Lung (tissue), 11 donors: ENCODE measurements at regions not wholly inside any gene's neighbourhood (a gene's known extent, or its start where the extent isn't known, plus 50 kb on each side); places are given as distances from the start of the nearest gene placed in this dataset.

Source experiments
- ATAC-seq: fragments of 200-7000 bp; cut with Tn5 transposase; one replicate; pipeline ENCODE4 v1.9.1; 2020; ENCODE audit warnings: moderate number of reproducible peaks; ENCODE audit not compliant: insufficient read depth, low FRiP score
- DNase-seq, 3 donors: peaks; one replicate each; pipeline ENCODE4 v3.0.0-alpha.2; 2013 to 2017
- H3K27ac ChIP-seq, 2 donors: one replicate each; pipeline ENCODE4 v1.5.1; 2013; ENCODE audit warnings: mild to moderate bottlenecking in 2 of 2, moderate library complexity in 2 of 2, control low read depth in 1 of 2, inconsistent platforms in 1 of 2, low read depth in 1 of 2, low read length in 1 of 2
- H3K27me3 ChIP-seq, 3 donors: one replicate each; pipeline ENCODE4 v1.5.1; 2013; ENCODE audit warnings: low read length in 2 of 3; ENCODE audit not compliant: control insufficient read depth in 3 of 3, insufficient read depth in 3 of 3
- H3K36me3 ChIP-seq, 4 donors: one replicate each; pipeline ENCODE4 v1.5.1; 2013; ENCODE audit warnings: low read length in 4 of 4, mild to moderate bottlenecking in 1 of 4, moderate library complexity in 1 of 4; ENCODE audit not compliant: control insufficient read depth in 4 of 4, insufficient read depth in 4 of 4
- H3K4me1 ChIP-seq, 5 donors: one replicate each; pipeline ENCODE4 v1.5.1; 2013; ENCODE audit warnings: low read length in 5 of 5, mild to moderate bottlenecking in 2 of 5, moderate library complexity in 1 of 5; ENCODE audit not compliant: control insufficient read depth in 5 of 5, insufficient read depth in 5 of 5
- H3K4me3 ChIP-seq: one replicate; pipeline ENCODE4 v1.5.1; 2013; ENCODE audit warnings: mild to moderate bottlenecking, control low read depth, moderate library complexity
- H3K9ac ChIP-seq, 2 donors: one replicate each; pipeline ENCODE4 v1.5.1; 2013; ENCODE audit warnings: low read length in 2 of 2, control low read depth in 1 of 2; ENCODE audit not compliant: insufficient read depth in 1 of 2
- H3K9me3 ChIP-seq, 4 donors: one replicate each; pipeline ENCODE4 v1.5.1; 2013; ENCODE audit warnings: low read length in 3 of 4, mild to moderate bottlenecking in 1 of 4, moderate library complexity in 1 of 4; ENCODE audit not compliant: control insufficient read depth in 4 of 4, insufficient read depth in 3 of 4
- WGBS, 2 donors: extraction: QIAGEN DNeasy Blood & Tissue Kit; methylation state at CpG; one replicate each; pipeline ENCODE4 v1.1.7; 2013; 5-methylcytosine and 5-hydroxymethylcytosine counted together
- TF ChIP-seq, protein P1 (sequence below): IDR thresholded peaks from 2 replicates; pipeline ENCODE4 v1.5.1; 2012; ENCODE audit warnings: mild to moderate bottlenecking; ENCODE audit errors: control extremely low read depth, extremely low read depth
- donor health status: control.
- donor health status: control.
- donor health status: Bipolar disorder and iron deficiency.
- donor health status: healthy.
- donor health status: DM: yes; HTN: yes; CAD: no.

- no peaks in the 10 kb centered on the region for H3K9me3 ChIP-seq
- DNase-seq: peak; percentile 89 to 99 (median 98)
- no peak overlapping the region for H3K9ac ChIP-seq
- ATAC-seq: no peak
- no peak overlapping the region for H3K4me3 ChIP-seq
- H3K27me3 ChIP-seq: no peaks in the 10 kb centered on the region
- peaks cover 0 to 14% (median 0%) of the 10 kb centered on the region in 5 donors for H3K4me1 ChIP-seq
- no peaks in the 10 kb centered on the region for H3K36me3 ChIP-seq
- 70 to 88% methylated on average over 4 of the region's 4 CpGs for WGBS, 2 donors
- TF ChIP-seq, protein P1, sequence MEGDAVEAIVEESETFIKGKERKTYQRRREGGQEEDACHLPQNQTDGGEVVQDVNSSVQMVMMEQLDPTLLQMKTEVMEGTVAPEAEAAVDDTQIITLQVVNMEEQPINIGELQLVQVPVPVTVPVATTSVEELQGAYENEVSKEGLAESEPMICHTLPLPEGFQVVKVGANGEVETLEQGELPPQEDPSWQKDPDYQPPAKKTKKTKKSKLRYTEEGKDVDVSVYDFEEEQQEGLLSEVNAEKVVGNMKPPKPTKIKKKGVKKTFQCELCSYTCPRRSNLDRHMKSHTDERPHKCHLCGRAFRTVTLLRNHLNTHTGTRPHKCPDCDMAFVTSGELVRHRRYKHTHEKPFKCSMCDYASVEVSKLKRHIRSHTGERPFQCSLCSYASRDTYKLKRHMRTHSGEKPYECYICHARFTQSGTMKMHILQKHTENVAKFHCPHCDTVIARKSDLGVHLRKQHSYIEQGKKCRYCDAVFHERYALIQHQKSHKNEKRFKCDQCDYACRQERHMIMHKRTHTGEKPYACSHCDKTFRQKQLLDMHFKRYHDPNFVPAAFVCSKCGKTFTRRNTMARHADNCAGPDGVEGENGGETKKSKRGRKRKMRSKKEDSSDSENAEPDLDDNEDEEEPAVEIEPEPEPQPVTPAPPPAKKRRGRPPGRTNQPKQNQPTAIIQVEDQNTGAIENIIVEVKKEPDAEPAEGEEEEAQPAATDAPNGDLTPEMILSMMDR: no peak
- no peak overlapping the region for H3K27ac ChIP-seq
Measured at GRCh38 chr5:63135291-63135690, 556.7 kb downstream of the LRRC70 start.

DNA sequence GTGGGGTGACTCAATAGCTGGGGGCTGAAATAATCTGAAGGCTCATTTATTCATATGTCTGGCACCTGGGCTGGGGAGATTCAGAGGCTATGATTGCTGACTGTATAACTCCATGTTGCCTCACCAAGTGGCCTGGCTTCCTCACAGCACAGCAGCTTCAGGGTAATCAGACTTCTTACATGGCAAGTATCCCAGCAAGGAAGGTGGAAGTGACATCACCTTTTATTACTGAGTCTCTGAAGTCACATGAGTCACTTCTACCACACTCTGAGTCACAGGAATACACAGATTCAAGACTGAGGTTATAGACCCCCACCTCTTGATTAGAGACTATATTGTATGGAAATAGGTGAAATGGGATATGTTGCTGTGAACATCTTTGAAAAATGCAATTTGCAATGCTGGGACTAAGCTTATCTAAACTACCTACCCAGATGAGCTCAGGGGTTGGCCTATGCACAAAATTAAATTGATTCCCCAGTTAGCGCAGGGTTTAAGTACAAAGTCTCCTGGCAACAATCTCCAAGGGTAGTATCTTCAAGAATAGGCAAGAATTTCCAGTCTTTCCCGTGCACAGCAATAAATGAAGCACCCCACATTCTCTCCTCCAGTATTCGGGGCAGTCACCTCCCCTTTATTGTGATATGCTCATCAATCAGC lies 553.1 kb downstream of the LRRC70 start:
- H3K9ac ChIP-seq: no peak overlapping the region
- H3K4me1 ChIP-seq: peaks cover 0 to 19% (median 3%) of the 10 kb centered on the region in 5 donors
- H3K4me3 ChIP-seq: no peak overlapping the region
- H3K9me3 ChIP-seq: no peaks in the 10 kb centered on the region
- WGBS, 2 donors: 93 to 94% methylated on average over 3 of the region's 3 CpGs
- no peaks in the 10 kb centered on the region for H3K27me3 ChIP-seq
- ATAC-seq: no peak
- no peaks in the 10 kb centered on the region for H3K36me3 ChIP-seq
- no peak overlapping the region for H3K27ac ChIP-seq
- TF ChIP-seq, protein P1: no peak
- no peak for DNase-seq

- DNase-seq (no peak), ATAC-seq (no peak)
- TF ChIP-seq, protein P1: no peak
- peaks cover 0 to 6% (median 3%) of the 10 kb centered on the region in 5 donors for H3K4me1 ChIP-seq
- H3K4me3 ChIP-seq: no peak overlapping the region
- no peaks in the 10 kb centered on the region for H3K27me3 ChIP-seq
- H3K27ac ChIP-seq: no peak overlapping the region
- no peaks in the 10 kb centered on the region for H3K36me3 ChIP-seq
- WGBS, 2 donors: 88 to 91% methylated on average over 1 of the region's 1 CpG
- no peak overlapping the region for H3K9ac ChIP-seq
- H3K9me3 ChIP-seq: no peaks in the 10 kb centered on the region
Measured at GRCh38 chr5:63128761-63129160, 550.1 kb downstream of the LRRC70 start.

- WGBS, 2 donors: 25 to 27% methylated on average over 2 of the region's 2 CpGs
- Histone ChIP-seq H3K9ac (no peak overlapping the region), H3K36me3 (no peaks in the 10 kb centered on the region), H3K9me3 (no peaks in the 10 kb centered on the region), H3K27me3 (no peaks in the 10 kb centered on the region), H3K27ac (no peak overlapping the region), H3K4me1 (peaks cover 0 to 6% (median 3%) of the 10 kb centered on the region in 5 donors), H3K4me3 (no peak overlapping the region)
- DNase-seq (no peak), ATAC-seq (no peak)
- TF ChIP-seq, protein P1: no peak
Measured at GRCh38 chr5:63128018-63128417, 549.4 kb downstream of the LRRC70 start.
